Breast epithelium (tissue), 3 donors: ENCODE measurements at regions not wholly inside any gene's neighbourhood (a gene's known extent, or its start where the extent isn't known, plus 50 kb on each side); places are given as distances from the start of the nearest gene placed in this dataset.

Experiments used
- CTCF ChIP-seq, 3 donors: fragments of 450-650 bp; IDR thresholded peaks; one replicate each; pipeline ENCODE4 v1.5.1; 2016 to 2017; ENCODE audit warnings: antibody characterized with exemption in 3 of 3, mild to moderate bottlenecking in 3 of 3, moderate library complexity in 3 of 3
- POLR2AphosphoS5 ChIP-seq, 3 donors: sonication (generic); formaldehyde crosslinking; IDR thresholded peaks; one replicate each; pipeline ENCODE4 v1.6.1; 2017; ENCODE audit warnings: antibody characterized with exemption in 3 of 3

- TF ChIP-seq CTCF (IDR thresholded peaks at IDR 0.05) (no peak), POLR2AphosphoS5 (IDR thresholded peaks at IDR 0.05) (no peak)
These were observed 630.7 kb downstream of the ZEB2 start for GRCh38 chr2:143889216-143889615.
